H1 (cell line): ENCODE measurements at regions not wholly inside any gene's neighbourhood (a gene's known extent, or its start where the extent isn't known, plus 50 kb on each side); places are given as distances from the start of the nearest gene placed in this dataset.

ENCODE experiments used
- BACH1 ChIP-seq: IDR thresholded peaks from 2 replicates; pipeline ENCODE4 v1.6.1; 2012; ENCODE audit warnings: low read length, improper control_type of control experiment
- GABPA ChIP-seq: IDR thresholded peaks from 2 replicates; pipeline ENCODE4 v1.6.1; 2011; ENCODE audit warnings: mild to moderate bottlenecking, low read length, moderate library complexity, borderline replicate concordance; ENCODE audit not compliant: insufficient read depth
- POU5F1 ChIP-seq: IDR thresholded peaks from 2 replicates; pipeline ENCODE4 v1.6.1; 2011; ENCODE audit warnings: low read depth, mild to moderate bottlenecking, low read length, moderate library complexity
- RFX5 ChIP-seq: IDR thresholded peaks from 2 replicates; pipeline ENCODE4 v1.6.1; 2011; ENCODE audit warnings: low read depth, low read length, improper control_type of control experiment, borderline replicate concordance
- RNF2 ChIP-seq: fragments of 200-900, 300-1000 bp; sonication (generic); IDR thresholded peaks from 2 replicates; pipeline ENCODE4 v1.7.1; 2016; ENCODE audit warnings: borderline replicate concordance, low read depth, mild to moderate bottlenecking, antibody characterized with exemption, low read length; ENCODE audit not compliant: poor library complexity, severe bottlenecking; ENCODE audit errors: missing control alignments
- TAF7 ChIP-seq: optimal IDR thresholded peaks from 2 replicates; pipeline ENCODE3; 2011; ENCODE audit warnings: low read depth, mild to moderate bottlenecking, inconsistent platforms, low read length, moderate library complexity, borderline replicate concordance
- ZNF274 ChIP-seq: IDR thresholded peaks from 2 replicates; pipeline ENCODE4 v1.7.0; 2012; ENCODE audit warnings: low read length, borderline replicate concordance; ENCODE audit errors: extremely low read depth
- TF ChIP-seq, protein P1 (sequence below): fragments of 300-600 bp; sonication (generic); IDR thresholded peaks from 2 replicates; pipeline ENCODE4 v1.7.1; 2012; ENCODE audit warnings: low read length, moderate library complexity, mild to moderate bottlenecking, inconsistent platforms; ENCODE audit not compliant: insufficient replicate concordance
- TF ChIP-seq, protein P2 (sequence below): IDR thresholded peaks from 2 replicates; pipeline ENCODE4 v1.6.1; 2011; ENCODE audit warnings: low read depth, mild to moderate bottlenecking, low read length; ENCODE audit not compliant: insufficient read depth
- TF ChIP-seq, protein P3 (sequence below): IDR thresholded peaks from 2 replicates; pipeline ENCODE4 v1.6.1; 2012; ENCODE audit warnings: inconsistent platforms

DNA sequence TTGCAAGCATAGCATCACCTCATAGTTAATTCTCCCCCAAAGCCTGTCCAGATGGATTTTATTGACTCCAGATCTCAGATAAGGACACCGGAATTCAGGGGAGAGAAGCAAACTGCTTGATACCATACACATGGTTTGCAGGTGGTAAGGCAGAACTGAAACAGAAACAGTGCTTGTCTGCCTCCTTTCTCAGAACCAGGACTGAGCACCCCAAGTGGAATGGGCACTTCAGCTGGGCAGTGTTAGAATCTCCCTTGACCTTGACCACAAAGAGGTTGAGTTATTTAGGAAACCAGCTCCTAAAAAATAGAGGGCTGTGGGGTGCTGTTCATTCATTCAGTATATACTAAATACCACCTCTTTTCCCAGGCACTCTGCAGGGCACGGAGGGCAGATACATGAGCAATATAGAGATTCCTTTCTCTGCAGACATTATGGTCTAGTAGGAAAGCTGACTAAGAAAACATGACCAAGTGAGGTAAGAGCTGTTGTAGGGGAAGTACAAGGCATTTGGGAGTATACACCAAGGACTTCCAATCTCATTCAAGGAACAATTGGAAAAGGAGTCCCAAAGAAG lies 185.2 kb downstream of the C1orf94 start (continued):
- TF ChIP-seq, protein P1, sequence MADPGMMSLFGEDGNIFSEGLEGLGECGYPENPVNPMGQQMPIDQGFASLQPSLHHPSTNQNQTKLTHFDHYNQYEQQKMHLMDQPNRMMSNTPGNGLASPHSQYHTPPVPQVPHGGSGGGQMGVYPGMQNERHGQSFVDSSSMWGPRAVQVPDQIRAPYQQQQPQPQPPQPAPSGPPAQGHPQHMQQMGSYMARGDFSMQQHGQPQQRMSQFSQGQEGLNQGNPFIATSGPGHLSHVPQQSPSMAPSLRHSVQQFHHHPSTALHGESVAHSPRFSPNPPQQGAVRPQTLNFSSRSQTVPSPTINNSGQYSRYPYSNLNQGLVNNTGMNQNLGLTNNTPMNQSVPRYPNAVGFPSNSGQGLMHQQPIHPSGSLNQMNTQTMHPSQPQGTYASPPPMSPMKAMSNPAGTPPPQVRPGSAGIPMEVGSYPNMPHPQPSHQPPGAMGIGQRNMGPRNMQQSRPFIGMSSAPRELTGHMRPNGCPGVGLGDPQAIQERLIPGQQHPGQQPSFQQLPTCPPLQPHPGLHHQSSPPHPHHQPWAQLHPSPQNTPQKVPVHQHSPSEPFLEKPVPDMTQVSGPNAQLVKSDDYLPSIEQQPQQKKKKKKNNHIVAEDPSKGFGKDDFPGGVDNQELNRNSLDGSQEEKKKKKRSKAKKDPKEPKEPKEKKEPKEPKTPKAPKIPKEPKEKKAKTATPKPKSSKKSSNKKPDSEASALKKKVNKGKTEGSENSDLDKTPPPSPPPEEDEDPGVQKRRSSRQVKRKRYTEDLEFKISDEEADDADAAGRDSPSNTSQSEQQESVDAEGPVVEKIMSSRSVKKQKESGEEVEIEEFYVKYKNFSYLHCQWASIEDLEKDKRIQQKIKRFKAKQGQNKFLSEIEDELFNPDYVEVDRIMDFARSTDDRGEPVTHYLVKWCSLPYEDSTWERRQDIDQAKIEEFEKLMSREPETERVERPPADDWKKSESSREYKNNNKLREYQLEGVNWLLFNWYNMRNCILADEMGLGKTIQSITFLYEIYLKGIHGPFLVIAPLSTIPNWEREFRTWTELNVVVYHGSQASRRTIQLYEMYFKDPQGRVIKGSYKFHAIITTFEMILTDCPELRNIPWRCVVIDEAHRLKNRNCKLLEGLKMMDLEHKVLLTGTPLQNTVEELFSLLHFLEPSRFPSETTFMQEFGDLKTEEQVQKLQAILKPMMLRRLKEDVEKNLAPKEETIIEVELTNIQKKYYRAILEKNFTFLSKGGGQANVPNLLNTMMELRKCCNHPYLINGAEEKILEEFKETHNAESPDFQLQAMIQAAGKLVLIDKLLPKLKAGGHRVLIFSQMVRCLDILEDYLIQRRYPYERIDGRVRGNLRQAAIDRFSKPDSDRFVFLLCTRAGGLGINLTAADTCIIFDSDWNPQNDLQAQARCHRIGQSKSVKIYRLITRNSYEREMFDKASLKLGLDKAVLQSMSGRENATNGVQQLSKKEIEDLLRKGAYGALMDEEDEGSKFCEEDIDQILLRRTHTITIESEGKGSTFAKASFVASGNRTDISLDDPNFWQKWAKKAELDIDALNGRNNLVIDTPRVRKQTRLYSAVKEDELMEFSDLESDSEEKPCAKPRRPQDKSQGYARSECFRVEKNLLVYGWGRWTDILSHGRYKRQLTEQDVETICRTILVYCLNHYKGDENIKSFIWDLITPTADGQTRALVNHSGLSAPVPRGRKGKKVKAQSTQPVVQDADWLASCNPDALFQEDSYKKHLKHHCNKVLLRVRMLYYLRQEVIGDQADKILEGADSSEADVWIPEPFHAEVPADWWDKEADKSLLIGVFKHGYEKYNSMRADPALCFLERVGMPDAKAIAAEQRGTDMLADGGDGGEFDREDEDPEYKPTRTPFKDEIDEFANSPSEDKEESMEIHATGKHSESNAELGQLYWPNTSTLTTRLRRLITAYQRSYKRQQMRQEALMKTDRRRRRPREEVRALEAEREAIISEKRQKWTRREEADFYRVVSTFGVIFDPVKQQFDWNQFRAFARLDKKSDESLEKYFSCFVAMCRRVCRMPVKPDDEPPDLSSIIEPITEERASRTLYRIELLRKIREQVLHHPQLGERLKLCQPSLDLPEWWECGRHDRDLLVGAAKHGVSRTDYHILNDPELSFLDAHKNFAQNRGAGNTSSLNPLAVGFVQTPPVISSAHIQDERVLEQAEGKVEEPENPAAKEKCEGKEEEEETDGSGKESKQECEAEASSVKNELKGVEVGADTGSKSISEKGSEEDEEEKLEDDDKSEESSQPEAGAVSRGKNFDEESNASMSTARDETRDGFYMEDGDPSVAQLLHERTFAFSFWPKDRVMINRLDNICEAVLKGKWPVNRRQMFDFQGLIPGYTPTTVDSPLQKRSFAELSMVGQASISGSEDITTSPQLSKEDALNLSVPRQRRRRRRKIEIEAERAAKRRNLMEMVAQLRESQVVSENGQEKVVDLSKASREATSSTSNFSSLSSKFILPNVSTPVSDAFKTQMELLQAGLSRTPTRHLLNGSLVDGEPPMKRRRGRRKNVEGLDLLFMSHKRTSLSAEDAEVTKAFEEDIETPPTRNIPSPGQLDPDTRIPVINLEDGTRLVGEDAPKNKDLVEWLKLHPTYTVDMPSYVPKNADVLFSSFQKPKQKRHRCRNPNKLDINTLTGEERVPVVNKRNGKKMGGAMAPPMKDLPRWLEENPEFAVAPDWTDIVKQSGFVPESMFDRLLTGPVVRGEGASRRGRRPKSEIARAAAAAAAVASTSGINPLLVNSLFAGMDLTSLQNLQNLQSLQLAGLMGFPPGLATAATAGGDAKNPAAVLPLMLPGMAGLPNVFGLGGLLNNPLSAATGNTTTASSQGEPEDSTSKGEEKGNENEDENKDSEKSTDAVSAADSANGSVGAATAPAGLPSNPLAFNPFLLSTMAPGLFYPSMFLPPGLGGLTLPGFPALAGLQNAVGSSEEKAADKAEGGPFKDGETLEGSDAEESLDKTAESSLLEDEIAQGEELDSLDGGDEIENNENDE = no peak
- TF ChIP-seq BACH1 = no peak
- no peak for TF ChIP-seq GABPA
- no peak for TF ChIP-seq ZNF274
- no peak for TF ChIP-seq RFX5
- TF ChIP-seq RNF2 = no peak
- TF ChIP-seq, protein P2, sequence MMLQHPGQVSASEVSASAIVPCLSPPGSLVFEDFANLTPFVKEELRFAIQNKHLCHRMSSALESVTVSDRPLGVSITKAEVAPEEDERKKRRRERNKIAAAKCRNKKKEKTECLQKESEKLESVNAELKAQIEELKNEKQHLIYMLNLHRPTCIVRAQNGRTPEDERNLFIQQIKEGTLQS = no peak
- TF ChIP-seq POU5F1 = no peak
- TF ChIP-seq, protein P3, sequence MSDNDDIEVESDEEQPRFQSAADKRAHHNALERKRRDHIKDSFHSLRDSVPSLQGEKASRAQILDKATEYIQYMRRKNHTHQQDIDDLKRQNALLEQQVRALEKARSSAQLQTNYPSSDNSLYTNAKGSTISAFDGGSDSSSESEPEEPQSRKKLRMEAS = no peak
- no peak for TF ChIP-seq TAF7
